ENCODE measurements at regions not wholly inside any gene's neighbourhood (a gene's known extent, or its start where the extent isn't known, plus 50 kb on each side); places are given as distances from the start of the nearest gene placed in this dataset.

- TF ChIP-seq POLR2A (IDR thresholded peaks at IDR 0.05; ENCODE audit: low read length) = no peak
- TF ChIP-seq GATA1 (IDR thresholded peaks at IDR 0.05; ENCODE audit: low read depth, low read length) = no peak
Observed at GRCh38 chr5:12901696-12902095, 997.5 kb upstream of the CTNND2 start.
